GM21576 (cell line): ENCODE measurements at regions not wholly inside any gene's neighbourhood (a gene's known extent, or its start where the extent isn't known, plus 50 kb on each side); places are given as distances from the start of the nearest gene placed in this dataset.
"Not testable (repeated sequence)": the region's sequence is repeated elsewhere in the genome, so short reads cannot be mapped to it uniquely, and the experiment has no call there.

Experiments used
- ATAC-seq: cut with Tn5 transposase; IDR thresholded peaks from one replicate; pipeline ENCODE4 v1.9.1; 2021; ENCODE audit warnings: mild to moderate bottlenecking, moderate library complexity; ENCODE audit not compliant: unreplicated experiment

GRCh38 chr11:71182791-71183677, 69.3 kb downstream of the SHANK2 start:
- ATAC-seq: no peak

DNA sequence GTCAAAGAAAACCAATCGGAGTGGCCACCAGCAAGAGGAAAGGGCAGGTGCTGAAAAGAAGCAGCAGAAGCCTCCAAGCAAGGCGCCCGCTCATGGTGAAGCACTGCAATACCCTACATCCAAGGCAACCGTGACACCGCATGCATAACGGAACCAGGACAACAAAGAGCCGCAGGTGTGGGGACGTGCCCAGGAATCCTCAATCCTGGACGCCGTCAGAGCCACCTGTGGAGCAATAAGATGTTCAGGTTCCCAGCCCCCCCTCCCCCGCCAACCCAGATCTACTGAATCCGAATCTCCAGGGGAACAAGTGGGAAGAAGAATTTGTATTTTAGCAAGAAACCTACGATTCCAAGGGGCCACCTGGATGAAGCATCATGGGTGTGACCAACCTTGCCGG, 70.8 kb downstream of the SHANK2 start:
- no peak for ATAC-seq

DNA sequence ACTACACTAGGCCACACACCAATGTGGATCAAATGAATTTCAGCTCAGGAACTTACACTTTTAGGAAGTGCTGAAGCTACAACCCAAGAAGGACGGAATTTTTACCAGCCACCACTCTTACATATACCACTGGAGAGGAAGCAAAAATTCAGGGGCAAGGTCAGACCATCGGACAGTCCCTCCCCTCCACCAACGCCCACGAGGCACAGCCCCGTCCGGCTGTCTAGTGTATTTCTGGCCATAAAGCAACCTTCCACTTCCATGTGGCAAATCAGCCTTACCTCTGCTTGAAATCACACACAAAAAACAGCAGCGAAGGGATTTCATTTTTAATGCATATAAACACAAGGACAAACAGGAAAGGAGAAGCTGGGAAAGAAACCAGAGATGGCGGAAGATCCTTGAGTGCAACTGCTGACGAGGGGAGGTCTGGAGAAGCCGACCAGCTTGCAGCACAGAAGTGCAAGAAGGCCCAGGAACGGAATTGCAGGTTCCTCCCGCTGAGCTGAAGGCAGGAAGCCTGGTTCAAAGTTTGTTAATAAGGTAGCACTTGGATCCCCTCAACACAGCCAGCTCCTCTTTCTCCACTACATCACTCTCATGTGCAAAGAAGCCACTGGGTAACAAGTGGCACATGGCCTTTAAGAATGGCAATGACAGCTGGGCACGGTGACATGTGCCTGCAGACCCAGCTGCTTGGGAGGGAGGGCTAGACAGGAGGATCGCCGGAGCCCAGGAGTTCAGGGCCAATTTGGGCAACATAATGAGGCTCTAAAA, 71.5 kb downstream of the SHANK2 start:
- no peak for ATAC-seq

GRCh38 chr11:71179877-71180605, 72.3 kb downstream of the SHANK2 start:
- ATAC-seq: no peak

GRCh38 chr11:71178076-71178475, 74.3 kb downstream of the SHANK2 start:
- no peak for ATAC-seq

DNA sequence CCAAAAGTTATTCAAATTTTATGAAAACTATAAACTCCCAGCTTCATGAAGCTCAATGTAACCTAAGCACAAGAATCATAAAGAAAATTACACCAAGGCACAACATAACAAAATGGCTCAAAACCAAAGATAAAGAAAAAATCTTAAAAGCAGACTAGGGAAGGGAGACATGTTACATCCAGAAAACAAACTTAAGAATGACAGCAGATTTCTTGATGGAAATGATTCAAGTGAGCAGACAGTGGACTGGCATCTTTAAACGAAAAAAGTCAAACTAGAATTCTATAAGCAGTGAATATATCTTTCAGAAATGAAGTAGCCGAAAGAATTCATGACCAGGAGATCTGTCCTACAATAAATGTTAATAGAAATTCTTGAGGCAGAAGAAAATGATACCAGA, 75.6 kb downstream of the SHANK2 start:
- no peak for ATAC-seq

GRCh38 chr11:71173709-71174108, 78.7 kb downstream of the SHANK2 start:
- no peak for ATAC-seq

DNA sequence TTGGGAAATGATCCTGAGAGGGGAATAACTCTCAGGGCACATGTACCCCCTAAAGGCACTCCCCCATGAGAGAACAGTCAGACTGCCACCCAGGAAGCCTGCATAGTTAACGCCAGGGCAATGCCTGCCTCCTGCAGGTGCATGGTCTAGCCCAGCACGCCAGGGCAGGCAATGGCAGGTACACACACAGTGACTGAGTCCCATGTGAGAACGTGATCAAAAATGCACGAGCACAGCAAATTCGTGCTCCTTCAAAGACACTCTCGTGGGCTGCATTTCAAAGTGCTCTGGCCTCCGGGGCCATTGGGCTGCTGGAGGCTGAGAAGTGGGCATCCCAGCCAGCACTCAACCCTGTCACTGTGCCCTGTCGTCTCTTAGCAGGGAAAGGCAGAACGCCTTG, 79.7 kb downstream of the SHANK2 start:
- ATAC-seq: no peak

- ATAC-seq: no peak
Observed at GRCh38 chr11:71171576-71171975, 80.8 kb downstream of the SHANK2 start.

DNA sequence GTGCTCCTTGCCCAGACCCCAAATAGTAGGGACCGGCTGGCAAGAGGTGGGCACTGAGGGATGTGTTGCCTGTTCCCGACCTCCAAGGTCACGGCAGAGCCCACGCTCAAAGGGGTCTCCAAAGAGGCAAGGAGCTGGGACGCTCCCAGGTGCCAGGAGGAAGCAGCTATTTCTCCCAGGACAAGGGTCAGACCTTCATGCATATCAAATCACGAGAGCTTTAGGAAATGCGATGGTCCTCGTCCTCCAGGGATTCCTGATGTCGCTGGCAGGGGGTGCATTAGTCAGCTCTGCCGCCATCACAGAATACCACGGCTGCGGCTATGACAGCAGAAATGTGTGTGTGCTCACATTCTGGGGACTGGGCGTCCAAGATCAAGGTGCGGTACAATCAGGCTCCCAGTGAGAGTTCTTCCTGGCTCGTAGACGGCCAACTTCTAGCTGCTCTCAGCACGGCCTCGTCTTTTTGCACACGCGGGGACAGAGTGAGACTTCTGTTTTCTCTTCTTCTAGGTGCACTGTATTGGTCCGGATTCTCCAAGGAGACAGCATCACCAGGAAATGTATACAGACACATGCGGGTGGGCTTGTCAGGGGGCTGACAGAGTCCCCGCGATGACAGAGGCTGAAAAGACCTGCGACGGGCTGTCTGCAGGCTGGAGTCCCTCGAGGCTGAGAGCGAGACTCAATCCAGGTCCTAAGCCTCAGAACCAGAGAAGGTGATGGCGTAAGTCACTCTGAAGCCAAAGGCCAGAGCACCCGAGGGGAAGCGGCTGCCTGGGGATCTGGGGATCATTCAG, 81.6 kb downstream of the SHANK2 start:
- ATAC-seq: no peak

GRCh38 chr11:71169313-71169712, 83.1 kb downstream of the SHANK2 start:
- no peak for ATAC-seq

DNA sequence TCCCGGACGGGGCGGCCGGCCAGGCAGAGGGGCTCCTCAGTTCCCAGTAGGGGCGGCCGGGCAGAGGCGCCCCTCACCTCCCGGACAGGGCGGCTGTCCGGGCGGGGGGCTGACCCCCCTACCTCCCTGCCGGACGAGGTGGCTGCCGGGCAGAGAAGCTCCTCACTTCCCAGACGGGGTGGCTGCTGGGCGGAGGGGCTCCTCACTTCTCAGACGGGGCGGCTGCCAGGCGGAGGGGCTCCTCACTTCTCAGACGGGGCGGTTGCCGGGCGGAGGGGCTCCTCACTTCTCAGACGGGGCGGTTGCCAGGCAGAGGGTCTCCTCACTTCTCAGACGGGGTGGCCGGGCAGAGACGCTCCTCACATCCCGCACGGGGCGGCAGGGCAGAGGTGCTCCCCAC, 84.6 kb downstream of the SHANK2 start:
- ATAC-seq: not testable (repeated sequence)

DNA sequence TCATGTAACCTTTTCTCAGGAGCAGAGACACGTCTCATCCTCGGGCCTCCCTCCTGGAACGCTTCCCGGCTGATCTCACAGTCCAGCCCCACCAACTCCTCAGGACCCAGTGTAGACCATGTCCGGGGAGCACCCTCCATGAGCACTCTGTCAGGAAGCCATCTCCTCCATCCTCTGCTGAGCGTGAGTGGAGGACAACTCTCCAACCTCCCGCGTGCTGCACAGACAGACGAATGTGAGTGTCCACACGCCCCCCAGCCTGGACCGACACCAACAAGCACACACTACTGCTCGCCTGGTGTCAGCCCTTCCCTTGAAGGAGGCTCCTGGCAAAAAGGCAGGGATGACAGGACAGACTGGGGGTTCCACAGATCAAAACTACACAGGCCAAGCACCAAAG, 86.6 kb downstream of the SHANK2 start:
- ATAC-seq: no peak

DNA sequence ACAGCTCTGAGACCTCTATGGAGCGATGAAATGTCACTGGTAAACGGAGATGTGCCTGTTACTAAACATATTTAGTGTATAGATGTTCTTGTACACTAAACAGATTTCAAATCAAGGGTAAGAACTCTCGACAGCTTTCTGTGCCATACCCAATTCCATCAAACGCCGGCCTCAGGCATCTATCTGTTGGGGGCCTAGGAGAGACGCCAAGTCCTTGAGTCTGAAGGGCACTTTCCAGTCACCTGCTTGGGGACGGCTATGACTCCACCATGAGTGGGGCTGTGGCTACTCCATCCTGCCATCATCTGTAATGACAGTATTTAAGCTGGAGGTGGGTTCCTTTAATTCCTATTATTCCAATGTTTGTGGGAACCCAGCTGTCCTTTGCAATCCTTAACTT, 87.8 kb downstream of the SHANK2 start:
- no peak for ATAC-seq

GRCh38 chr11:71164186-71164585, 88.2 kb downstream of the SHANK2 start:
- ATAC-seq: no peak

DNA sequence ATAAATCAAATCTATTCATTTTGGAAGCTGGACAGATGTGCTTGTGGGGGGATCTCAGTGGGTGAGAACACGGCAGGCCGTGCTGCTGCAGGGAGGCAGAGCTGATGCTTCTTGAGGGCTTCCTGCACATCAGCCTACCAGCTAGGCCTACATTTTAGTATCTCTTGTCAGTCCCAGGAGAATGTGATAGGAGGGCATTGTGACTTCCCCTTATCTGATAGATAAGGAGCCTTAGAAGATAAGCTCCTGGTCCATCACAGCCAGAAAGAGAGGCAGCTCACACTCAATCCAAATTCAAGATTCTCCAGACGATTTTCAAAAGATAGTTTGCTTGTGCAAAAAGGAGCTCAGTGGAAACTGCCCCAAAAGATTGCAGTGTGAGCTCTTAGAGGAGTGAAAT, 89.0 kb downstream of the SHANK2 start:
- ATAC-seq: no peak

GRCh38 chr11:71158936-71159335, 93.4 kb downstream of the SHANK2 start:
- no peak for ATAC-seq

- ATAC-seq: not testable (repeated sequence)
Observed at GRCh38 chr11:71157676-71158075, 94.7 kb downstream of the SHANK2 start.

DNA sequence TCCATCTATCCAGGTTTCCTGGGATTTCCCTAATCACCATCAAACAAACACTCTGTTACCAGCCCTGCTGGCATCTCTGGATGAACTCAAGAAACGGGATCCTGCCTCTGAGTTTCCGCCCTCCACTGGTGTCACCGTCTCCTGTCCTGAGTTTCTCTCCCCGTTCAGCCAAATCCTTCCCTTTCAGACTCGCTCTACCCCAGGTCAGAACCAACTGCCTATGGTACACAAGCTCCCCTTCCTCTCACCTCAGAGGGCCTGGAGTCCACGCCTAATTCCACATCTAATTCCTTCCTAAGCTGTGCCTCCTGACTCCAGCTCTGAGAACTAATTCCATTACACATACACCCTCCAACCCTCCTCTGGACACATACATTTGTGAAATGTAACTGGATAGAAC, 96.1 kb downstream of the SHANK2 start:
- ATAC-seq: no peak

DNA sequence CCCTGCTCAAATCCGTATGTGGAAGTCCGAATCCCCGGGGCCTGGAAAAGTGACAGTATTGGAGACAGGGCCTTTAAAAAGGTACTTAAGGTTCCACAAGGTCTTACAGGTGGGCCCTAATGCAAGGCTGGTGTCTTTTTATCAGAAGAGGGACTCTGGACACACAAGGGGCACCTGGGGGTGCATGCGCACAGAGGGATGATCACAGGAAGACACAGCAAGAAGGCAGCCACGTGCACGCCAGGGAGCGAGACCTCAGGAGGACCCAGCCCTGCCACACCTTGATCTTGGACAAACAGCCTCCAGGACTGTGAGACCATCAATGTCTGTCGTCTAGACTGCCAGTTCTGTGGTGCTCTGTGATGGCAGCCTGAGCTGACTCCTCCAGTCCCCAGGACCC, 96.5 kb downstream of the SHANK2 start:
- no peak for ATAC-seq
